Activated B cell treated with CpG ODN at 0.5 μM for 24 hours (primary cell): ENCODE measurements at regions not wholly inside any gene's neighbourhood (a gene's known extent, or its start where the extent isn't known, plus 50 kb on each side); places are given as distances from the start of the nearest gene placed in this dataset.

Experiments
- ATAC-seq: fragments of 200-7000 bp; cut with Tn5 transposase; one replicate; pipeline ENCODE4 v1.10.0; 2021; ENCODE audit warnings: low read depth, mild to moderate bottlenecking, moderate library complexity
- CTCF ChIA-PET: fragments of 350-600 bp; sonication (Branson Sonifier 250); formaldehyde crosslinking; loops from one replicate; lab custom pipeline; 2021; ENCODE audit warnings: antibody characterized with exemption; lab: Charles Lee
- POLR2A ChIA-PET: fragments of 350-600 bp; sonication (Branson Sonifier 250); formaldehyde crosslinking; loops from one replicate; lab custom pipeline; 2021; ENCODE audit warnings: antibody characterized with exemption; lab: Charles Lee
- DNase-seq: peaks from one replicate; pipeline ENCODE4 v3.0.0; 2022
- H3K27ac Mint-ChIP-seq: one replicate; pipeline ENCODE4 v1.8.0; 2020; ENCODE audit warnings: mixed read lengths
- H3K27me3 Mint-ChIP-seq: one replicate; pipeline ENCODE4 v1.8.0; 2021; ENCODE audit warnings: mixed read lengths
- H3K36me3 Mint-ChIP-seq: one replicate; pipeline ENCODE4 v1.8.0; 2021; ENCODE audit warnings: low read depth, mixed read lengths
- H3K4me1 Mint-ChIP-seq: one replicate; pipeline ENCODE4 v1.8.0; 2021; ENCODE audit warnings: mixed read lengths
- H3K4me3 Mint-ChIP-seq: one replicate; pipeline ENCODE4 v1.8.0; 2020; ENCODE audit warnings: mild to moderate bottlenecking, mixed read lengths
- H3K9me3 Mint-ChIP-seq: one replicate; pipeline ENCODE4 v1.8.0; 2020; ENCODE audit warnings: mixed read lengths
- intact Hi-C: fragments of 100-400 bp; cut with micrococcal nuclease; formaldehyde crosslinking; loops from one replicate; pipeline ENCODE4 v1.15.1; 2024
- TF ChIP-seq, protein P1 (sequence below): fragments of 200-600 bp; IDR thresholded peaks from one replicate; pipeline ENCODE4 v1.8.0; 2022; ENCODE audit warnings: antibody characterized with exemption, mild to moderate bottlenecking

DNA sequence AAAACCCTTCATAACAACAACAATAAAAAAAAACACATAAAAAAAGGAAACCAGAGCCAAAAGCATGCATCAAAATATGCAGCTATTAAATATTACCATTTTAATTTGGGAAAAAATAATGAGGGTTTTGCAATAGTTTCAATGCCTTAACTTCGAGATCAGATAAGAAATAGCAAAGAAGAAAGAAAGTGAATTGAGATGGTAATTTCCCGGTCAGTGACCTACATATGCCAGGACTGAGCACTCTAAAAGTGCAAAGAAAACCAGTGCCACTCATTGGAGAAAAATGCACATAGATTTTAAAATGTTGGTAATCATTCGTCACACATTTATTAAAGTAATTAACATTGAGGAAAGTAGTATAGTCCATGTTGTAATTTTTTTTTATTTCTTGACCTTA, 944.2 kb downstream of the EFNB2 start:
- no peaks in the 10 kb centered on the region for H3K27me3 Mint-ChIP-seq
- no peaks in the 10 kb centered on the region for H3K36me3 Mint-ChIP-seq
- POLR2A ChIA-PET: no interaction called here
- TF ChIP-seq, protein P1, sequence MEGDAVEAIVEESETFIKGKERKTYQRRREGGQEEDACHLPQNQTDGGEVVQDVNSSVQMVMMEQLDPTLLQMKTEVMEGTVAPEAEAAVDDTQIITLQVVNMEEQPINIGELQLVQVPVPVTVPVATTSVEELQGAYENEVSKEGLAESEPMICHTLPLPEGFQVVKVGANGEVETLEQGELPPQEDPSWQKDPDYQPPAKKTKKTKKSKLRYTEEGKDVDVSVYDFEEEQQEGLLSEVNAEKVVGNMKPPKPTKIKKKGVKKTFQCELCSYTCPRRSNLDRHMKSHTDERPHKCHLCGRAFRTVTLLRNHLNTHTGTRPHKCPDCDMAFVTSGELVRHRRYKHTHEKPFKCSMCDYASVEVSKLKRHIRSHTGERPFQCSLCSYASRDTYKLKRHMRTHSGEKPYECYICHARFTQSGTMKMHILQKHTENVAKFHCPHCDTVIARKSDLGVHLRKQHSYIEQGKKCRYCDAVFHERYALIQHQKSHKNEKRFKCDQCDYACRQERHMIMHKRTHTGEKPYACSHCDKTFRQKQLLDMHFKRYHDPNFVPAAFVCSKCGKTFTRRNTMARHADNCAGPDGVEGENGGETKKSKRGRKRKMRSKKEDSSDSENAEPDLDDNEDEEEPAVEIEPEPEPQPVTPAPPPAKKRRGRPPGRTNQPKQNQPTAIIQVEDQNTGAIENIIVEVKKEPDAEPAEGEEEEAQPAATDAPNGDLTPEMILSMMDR: no peak
- no peak for DNase-seq
- no peak overlapping the region for H3K4me3 Mint-ChIP-seq
- no peak overlapping the region for H3K27ac Mint-ChIP-seq
- CTCF ChIA-PET: no interaction called here
- no peak for ATAC-seq
- intact Hi-C loops: no loop called here
- no peaks in the 10 kb centered on the region for H3K9me3 Mint-ChIP-seq
- H3K4me1 Mint-ChIP-seq: no peaks in the 10 kb centered on the region

- Mint-ChIP-seq H3K4me1 (no peaks in the 10 kb centered on the region), H3K27me3 (no peaks in the 10 kb centered on the region), H3K27ac (no peak overlapping the region), H3K4me3 (no peak overlapping the region), H3K36me3 (no peaks in the 10 kb centered on the region), H3K9me3 (peaks cover 4% of the 10 kb centered on the region)
- no peak for DNase-seq
- intact Hi-C loops: no loop called here
- ATAC-seq: no peak
- TF ChIP-seq, protein P1: no peak
- ChIA-PET CTCF (no interaction called here), POLR2A (no interaction called here)
Observed at GRCh38 chr13:105587786-105588185, 947.7 kb downstream of the EFNB2 start.

DNA sequence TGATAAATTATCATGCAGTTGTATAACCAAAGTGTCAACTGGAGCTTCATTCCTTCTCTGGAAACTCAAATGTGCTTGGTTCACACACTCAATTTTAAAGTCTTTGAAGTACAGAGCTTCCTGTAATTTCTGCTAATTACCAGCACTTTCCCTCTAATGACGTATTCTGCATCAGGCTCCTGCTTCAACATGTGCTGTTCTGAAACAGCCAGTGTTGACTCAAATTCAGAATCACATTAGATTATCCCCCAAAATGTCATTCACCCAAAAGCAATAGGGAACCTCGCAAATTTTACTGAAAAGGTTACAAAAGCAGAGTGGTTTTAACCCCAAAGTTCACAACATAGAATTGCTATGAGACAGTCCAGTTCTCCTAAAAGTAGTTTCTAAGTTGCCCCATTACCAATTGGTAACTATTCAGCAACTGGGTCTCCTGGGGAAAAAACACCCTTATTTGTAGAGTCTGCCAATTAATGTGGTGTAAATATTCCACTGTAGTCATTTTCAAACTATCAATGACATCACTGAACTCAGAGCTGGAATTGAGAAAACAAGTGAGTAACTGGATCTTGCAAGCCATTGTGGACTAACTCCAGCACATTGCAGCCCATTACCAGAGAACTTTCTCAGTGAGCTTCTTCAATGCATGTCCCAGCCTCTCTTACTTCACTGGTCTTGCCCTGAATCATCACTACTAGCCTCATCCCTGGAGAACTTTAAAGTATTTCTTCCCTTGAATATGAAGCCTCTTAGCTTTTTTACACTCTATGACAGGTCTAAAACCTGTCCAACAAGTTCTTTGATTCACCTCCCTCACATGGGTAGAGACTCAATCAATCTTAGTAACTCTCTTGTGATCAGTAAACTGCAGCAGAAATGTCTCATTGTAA, 955.4 kb downstream of the EFNB2 start:
- Mint-ChIP-seq H3K4me3 (no peak overlapping the region), H3K27me3 (no peaks in the 10 kb centered on the region), H3K9me3 (peaks cover 5% of the 10 kb centered on the region), H3K27ac (no peak overlapping the region), H3K4me1 (no peaks in the 10 kb centered on the region), H3K36me3 (no peaks in the 10 kb centered on the region)
- ATAC-seq (no peak), DNase-seq (no peak)
- TF ChIP-seq, protein P1: no peak
- intact Hi-C loops: no loop called here
- CTCF ChIA-PET: no interaction called here
- POLR2A ChIA-PET: no interaction called here

- DNase-seq (no peak), ATAC-seq (no peak)
- H3K36me3 Mint-ChIP-seq: no peaks in the 10 kb centered on the region
- H3K27ac Mint-ChIP-seq: no peak overlapping the region
- ChIA-PET CTCF (no interaction called here), POLR2A (no interaction called here)
- intact Hi-C loops: no loop called here
- no peaks in the 10 kb centered on the region for H3K27me3 Mint-ChIP-seq
- TF ChIP-seq, protein P1: no peak
- no peak overlapping the region for H3K4me3 Mint-ChIP-seq
- peaks cover 10% of the 10 kb centered on the region for H3K9me3 Mint-ChIP-seq
- no peaks in the 10 kb centered on the region for H3K4me1 Mint-ChIP-seq
Observed at GRCh38 chr13:105573136-105573535, 962.3 kb downstream of the EFNB2 start.

- POLR2A ChIA-PET: no interaction called here
- TF ChIP-seq, protein P1: no peak
- no peaks in the 10 kb centered on the region for H3K4me1 Mint-ChIP-seq
- no peak overlapping the region for H3K4me3 Mint-ChIP-seq
- no peak overlapping the region for H3K27ac Mint-ChIP-seq
- intact Hi-C loops: no loop called here
- no peak for DNase-seq
- CTCF ChIA-PET: no interaction called here
- H3K27me3 Mint-ChIP-seq: no peaks in the 10 kb centered on the region
- no peak for ATAC-seq
- H3K9me3 Mint-ChIP-seq: peaks cover 10% of the 10 kb centered on the region
- no peaks in the 10 kb centered on the region for H3K36me3 Mint-ChIP-seq
Observed at GRCh38 chr13:105572401-105572800, 963.1 kb downstream of the EFNB2 start.
